ENCODE measurements at regions not wholly inside any gene's neighbourhood (a gene's known extent, or its start where the extent isn't known, plus 50 kb on each side); places are given as distances from the start of the nearest gene placed in this dataset.
A peak's percentile ranks its signal among the peaks of the same experiment; 100 is the strongest.

DNA sequence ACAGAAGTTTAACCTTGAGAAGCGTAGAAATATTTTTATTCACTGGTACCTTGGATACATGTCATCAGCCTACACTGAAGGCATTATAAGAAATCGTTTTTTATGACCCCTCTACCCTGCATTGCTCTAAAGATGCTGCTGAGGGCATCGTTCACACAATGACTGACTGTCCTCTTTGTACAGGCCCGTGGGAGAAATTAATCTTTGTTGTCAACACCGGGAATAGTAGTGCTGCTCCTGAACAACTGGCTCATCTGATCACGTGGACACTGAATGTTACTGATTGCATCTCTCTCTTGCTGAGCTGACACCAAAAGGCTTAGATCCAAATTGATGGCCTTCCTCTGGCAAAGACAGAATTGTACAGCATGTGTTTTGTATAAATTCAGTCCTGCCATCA lies 157.1 kb upstream of the SMLR1 start:
- DNase-seq (ENCODE audit: low read depth in 1 of 2, low spot score in 1 of 2): no peak

DNA sequence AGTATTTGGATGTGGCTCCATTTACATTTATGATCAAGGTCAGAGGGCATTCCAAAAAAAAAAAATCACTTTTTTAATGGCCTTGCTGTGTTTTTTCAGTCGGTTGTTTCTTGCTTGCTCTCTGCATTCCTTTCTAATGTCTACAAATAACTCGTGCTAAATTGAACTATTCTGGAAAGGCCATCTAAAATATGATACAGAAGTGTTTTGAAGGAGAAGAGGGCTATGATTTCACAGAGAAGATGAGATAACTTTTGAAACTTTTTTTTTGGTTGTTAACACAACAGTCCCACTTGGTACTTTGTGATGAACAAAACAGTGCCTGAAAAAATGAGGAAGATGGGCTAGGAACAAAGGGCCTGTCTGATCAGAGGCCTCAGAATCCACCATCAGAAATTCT lies 156.1 kb upstream of the SMLR1 start:
- DNase-seq (ENCODE audit: low read depth in 1 of 2, low spot score in 1 of 2): no peak

DNA sequence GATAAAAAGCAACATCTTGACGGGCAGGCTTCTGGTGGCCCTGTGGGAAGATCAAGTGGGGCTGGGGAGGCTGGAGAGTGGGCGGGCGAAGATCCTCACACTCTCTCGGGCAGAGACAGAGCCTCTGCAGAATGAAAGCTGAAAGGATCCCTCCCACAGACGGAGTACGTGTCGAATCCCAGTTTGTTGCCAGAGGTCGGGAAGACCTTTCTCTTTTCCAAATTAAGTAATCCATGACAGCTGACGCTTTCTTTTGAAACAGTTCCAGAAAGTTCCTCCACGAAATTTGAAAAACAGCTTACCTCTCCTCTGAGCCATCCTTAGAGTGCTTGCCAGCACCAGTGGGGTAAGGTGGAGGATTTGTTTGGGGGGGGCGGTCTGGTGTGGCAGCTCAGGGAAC lies 155.6 kb upstream of the SMLR1 start:
- no peak for DNase-seq (ENCODE audit: low read depth in 1 of 2, low spot score in 1 of 2)

DNA sequence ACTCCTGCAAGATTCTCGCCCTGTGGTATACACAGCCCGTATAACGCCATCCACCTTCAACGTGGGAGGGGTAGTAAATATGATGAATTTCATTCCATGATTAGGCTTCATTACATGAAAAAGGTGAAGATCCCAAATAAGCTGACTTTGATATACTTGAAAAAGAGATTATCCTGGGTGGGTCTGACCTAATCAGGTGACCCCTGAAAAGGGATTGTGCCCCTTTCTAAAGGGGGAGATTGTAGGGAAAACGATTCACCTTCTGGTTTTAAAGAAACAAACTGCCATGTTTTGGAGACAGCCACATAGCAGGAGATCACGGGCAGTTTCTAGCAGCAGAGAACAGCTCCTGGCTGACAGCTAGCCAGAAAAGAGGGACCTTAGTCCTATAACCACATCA lies 155.1 kb upstream of the SMLR1 start:
- no peak for DNase-seq (ENCODE audit: low read depth in 1 of 2, low spot score in 1 of 2)

DNA sequence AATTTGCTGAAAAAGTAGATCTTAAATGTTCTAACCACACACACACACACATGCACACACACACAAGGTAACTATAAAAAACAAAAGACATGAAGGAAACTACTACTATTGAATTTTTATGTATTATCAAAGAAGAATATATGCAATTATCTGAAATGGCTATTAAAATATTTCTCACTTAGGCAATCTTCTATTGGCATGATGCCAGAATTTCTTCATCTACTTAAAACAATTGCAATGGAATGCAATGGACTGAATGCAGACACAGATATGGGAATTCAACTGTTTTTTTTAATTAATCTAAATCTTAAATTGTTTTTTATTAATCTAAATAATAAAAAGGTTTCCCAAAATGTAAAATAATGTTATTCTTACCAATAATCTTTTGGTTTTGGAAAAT lies 152.6 kb upstream of the SMLR1 start:
- no peak for DNase-seq (ENCODE audit: low read depth in 1 of 2, low spot score in 1 of 2)

DNA sequence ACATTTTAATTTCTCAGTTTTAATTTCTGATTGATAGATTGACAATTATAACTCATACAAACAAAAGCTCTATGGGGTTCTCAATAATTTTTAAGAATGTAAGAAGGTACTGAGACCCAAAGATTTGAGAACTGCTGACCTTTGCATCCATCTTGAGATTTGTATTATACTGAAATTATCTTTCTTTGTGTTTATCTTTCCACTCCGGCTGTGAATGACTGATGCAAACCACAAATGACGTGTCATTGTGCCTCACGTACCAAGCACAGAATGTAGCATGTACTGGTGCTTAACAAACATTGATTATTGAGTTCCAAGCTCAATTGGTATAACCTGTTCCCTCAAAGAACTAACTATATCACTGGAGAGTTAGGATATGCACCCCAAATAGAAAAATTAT lies 152.1 kb upstream of the SMLR1 start:
- DNase-seq (ENCODE audit: low read depth in 1 of 2, low spot score in 1 of 2): no peak

DNA sequence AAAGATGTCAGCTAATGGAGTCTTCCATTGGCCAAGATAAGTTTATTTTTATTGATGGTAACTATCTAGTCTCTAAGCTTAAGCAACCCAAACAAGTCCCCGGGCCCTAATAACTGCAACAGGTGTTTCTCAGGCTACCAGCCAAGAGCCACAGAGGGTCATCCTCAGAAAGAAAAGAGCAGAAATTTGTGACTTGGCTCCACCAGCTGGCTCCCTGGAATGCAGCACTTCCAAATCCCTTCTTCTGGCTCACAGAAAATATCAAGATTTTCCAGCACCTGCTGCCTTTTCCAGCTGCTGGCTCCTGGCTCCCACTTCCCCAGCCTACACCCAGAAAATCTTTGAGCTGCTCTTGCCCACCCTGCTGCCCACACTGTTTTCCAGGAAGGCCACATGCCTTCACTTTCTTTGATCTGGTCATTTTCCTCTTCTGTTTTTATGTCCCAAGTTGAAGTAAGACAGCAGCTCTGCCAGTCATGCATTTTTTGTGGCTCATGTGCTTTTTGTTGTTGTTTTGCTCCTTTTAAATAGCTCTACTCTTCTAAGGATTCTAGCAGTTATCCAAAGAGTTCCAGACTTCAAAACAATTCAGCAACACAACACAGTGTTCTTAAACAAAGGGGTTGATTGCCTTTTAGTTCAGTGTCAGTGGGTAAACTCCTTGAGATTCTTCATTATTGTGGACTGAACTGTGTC lies 151.0 kb upstream of the SMLR1 start:
- no peak for DNase-seq (ENCODE audit: low read depth in 1 of 2, low spot score in 1 of 2)

DNA sequence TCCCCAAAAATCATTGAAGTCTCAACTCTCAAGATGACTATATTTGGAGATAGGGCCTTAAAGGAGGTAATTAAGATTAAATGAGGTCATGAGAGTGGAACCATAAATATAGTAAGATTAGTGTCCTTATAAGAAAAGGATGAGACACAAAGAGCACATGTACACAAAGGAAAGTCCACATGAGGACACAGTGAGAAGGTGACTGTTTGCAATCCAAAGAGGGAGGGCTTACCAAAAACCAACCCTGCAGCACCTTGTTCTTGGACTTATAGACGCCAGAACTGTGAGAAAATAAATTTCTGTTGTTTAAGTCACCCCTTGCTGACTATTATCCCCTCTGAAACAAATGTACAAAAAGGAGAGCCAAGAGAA lies 150.4 kb upstream of the SMLR1 start:
- DNase-seq (ENCODE audit: low read depth in 1 of 2, low spot score in 1 of 2): no peak

DNA sequence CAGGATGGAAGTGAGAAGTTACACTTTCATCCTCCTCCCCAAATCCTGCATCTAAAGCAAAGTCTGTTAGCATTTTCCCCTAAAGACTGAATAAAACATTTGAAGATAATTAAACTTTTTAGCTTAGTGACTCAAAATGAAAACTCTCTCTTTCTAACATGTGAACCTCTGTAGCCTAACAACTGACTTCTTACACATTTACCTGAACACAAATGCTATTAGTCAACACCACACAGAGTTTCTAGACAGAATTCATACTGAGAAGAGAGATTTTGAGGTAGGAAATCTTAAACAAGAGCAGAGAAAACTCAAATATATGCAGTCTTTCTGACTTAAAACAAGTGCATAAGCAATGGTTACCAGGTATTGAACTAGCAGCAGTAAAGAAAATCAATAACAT lies 149.9 kb upstream of the SMLR1 start:
- no peak for DNase-seq (ENCODE audit: low read depth in 1 of 2, low spot score in 1 of 2)

DNA sequence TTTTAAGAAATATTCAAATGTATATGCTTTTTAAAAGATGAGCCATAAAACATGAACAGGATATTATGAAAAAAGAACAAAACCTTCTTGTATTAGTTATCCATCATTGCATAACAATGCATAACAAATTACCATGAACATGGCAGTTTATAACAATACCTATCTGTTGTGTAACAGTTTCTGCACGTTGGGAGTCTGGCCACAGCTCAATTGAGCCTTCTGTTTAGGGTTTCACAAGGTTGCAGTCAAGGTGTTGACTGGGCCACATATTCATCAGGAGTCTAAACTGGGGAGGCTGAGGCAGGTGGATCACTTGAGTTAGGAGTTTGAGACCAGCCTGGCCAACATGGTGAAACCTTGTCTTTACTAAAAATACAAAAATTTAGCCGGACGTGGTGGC lies 149.4 kb upstream of the SMLR1 start:
- DNase-seq (ENCODE audit: low read depth in 1 of 2, low spot score in 1 of 2): no peak

DNA sequence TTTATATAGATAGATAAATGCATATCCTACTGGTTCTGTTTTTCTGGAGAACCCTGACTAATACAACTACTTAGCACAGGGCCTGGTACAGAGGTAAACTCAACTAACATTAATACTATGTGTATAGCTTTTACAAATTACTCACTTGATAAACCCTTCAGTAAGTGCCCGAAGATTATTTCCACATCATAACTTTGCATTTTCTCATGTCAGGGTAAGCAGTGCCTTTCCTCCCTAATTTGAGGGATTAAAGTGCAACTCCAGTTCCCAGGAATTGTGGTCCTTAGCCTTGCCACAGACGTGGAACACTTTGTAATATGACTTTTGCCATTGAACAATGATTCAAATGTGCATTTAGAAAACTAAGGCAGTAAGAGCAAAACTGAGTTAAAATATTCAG lies 147.5 kb upstream of the SMLR1 start:
- DNase-seq (ENCODE audit: low read depth in 1 of 2, low spot score in 1 of 2): no peak

DNA sequence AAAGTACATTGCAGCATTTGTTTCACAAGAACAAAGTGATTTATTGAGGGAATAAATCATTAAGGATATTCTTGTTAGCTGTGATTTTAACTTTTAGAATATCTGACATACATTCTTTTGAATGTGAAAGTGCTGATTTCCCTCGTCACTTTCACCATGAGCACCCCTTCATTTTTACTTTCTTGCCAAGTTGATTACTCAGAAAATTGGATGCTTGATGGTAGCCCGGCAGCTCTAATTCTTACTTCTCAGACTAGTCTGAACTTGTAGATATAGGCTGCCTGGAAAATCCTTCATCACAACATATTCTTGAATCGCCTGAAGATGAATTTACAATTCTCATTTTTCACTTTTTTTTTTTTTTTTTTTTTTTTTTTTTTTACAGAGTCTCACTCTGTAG lies 147.1 kb upstream of the SMLR1 start:
- no peak for DNase-seq (ENCODE audit: low read depth in 1 of 2, low spot score in 1 of 2)

DNA sequence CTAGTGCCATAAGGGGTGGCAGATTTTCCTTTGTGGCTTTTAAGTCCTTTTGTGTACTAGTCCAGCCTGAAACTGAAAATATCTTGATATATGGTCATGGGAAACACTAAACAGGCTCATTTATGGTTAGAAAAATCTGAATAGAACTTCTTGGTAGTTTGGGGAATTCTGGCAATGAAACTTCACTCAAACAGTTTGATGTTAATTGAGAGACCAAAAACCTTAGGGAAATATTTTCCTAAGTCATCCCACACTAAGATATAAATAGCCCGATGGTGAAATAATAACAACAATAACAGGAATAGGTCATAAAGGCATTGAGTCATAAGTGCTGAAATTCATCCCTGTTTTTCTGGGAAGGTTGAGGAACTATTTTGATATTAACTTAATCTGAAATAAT lies 146.2 kb upstream of the SMLR1 start:
- DNase-seq (ENCODE audit: low read depth in 1 of 2, low spot score in 1 of 2): no peak

DNA sequence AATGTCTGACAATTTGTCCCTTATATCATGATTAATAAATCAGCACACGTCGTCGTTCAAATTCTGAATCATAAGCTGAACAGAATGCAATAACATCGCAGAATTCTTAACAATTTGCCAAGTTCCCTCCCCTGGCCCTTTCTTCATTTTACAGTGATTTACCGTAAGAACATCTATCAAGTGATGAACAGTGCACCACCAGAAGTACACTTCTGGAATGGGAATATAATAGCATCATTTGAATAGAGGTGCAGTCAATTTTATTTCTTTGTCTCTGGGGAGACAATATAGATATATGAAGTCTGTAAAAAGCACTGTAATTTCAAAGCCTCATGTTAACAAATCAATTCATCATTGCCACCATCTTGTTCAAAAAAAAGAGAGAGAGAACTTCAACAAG lies 145.1 kb upstream of the SMLR1 start:
- DNase-seq (ENCODE audit: low read depth in 1 of 2, low spot score in 1 of 2): no peak

DNA sequence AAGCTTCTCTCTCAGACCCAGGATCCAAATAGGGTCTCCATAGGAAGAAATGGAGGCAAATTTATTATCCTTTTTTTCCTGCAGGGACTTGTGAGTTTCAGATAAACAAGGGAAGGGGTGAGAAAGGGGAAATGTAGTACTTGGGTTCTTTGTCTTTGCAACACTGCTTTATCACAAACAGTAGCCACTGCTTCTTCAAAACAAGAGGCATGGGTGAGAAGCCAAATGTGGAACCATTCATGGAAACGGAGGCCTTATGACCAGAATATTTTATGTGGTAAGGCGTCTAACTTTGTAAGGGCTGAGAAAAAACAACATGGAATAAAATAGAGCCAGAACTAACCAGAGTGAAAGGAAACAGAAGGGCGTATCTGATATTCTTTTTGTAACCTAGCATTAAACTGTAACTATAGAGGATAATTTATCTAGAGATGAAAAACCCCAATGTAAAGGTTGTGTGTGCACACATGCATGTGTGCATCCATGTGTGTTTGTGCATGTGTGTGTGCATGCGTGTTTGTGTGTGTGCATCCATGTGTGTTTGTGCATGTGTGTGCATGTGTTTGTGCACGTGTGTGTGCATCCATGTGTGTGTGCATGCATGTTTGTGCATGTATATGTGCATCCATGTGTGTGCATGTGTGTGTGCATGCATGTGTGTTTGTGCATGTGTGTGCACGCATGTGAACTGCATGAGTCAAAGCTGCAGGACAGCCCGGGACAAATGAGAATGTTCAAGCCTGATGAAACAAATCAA lies 143.3 kb upstream of the SMLR1 start:
- DNase-seq (ENCODE audit: low read depth in 1 of 2, low spot score in 1 of 2): no peak

DNA sequence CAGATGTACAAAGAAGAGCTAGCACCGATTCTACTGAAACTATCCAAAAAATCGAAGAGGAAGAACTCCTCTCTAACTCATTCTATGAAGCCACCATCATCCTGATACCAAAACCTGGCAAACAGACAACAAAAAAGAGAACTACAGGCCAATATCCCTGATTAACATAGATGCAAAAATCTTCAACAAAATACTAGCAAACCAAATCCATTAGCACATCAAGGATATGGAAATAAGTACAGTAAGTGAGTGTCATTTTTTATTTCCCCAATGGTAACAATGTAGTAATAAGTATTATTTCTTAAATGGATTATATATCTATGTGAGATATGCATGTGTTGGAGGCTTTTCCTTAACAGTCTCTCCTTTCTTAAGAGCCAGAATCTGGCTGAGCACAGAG lies 134.5 kb upstream of the SMLR1 start:
- DNase-seq (ENCODE audit: low read depth in 1 of 2, low spot score in 1 of 2): no peak

DNA sequence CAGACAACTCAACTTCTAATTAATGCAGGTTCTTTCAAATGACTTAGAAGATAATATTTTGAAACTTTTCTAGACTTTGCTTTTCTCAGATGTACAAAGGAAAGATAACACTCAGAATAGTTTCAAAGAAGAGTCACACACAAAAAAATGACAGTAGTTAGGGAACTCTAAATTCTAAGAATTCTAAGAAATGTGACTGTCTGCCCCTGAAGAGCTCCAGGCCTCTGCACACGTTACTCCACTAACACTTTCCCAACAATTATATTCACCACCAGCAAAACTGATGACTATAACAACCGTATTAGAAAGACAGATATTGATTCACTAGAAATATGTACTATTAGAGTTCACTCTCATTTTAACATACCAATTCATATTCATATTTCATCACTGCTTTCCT lies 133.3 kb upstream of the SMLR1 start:
- DNase-seq (ENCODE audit: low read depth in 1 of 2, low spot score in 1 of 2): no peak

DNA sequence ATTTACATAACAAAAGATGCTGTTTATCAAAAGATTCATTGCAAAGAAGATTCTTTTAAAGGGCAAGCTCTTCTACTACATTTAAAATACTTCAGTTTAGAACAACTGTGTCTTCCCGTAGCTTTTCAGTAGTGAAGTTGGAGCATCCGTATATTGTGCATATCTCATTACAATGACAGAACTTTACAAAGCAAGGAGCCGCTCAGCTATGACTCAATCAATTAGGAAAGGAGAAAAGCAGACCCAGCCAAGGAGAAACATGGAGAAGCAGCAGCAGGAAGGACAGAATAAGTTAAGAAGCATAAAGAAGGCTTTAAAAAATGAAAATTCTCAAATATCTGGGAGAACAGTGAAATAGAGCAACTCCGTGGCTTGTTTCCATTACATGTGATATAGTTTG lies 132.6 kb upstream of the SMLR1 start:
- no peak for DNase-seq (ENCODE audit: low read depth in 1 of 2, low spot score in 1 of 2)

DNA sequence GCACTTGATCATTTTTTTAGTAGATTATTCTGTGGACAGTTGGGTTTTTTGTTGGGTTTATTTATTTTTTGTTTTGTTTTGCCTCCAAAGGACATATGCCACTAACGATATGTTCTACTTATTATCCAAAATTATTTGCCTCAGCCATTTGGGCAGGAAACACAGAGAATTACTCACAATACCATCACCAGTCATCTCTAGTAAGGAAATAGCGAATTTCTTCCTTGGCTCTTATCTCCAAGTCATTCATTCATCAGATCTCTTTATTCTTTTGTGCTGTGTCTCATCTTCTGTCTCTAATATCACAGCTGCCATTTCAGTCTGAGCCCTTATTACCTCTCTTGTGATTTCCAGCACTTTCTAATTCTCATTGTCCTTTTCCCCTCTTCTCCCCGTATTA lies 130.4 kb upstream of the SMLR1 start:
- DNase-seq (ENCODE audit: low read depth in 1 of 2, low spot score in 1 of 2): no peak

DNA sequence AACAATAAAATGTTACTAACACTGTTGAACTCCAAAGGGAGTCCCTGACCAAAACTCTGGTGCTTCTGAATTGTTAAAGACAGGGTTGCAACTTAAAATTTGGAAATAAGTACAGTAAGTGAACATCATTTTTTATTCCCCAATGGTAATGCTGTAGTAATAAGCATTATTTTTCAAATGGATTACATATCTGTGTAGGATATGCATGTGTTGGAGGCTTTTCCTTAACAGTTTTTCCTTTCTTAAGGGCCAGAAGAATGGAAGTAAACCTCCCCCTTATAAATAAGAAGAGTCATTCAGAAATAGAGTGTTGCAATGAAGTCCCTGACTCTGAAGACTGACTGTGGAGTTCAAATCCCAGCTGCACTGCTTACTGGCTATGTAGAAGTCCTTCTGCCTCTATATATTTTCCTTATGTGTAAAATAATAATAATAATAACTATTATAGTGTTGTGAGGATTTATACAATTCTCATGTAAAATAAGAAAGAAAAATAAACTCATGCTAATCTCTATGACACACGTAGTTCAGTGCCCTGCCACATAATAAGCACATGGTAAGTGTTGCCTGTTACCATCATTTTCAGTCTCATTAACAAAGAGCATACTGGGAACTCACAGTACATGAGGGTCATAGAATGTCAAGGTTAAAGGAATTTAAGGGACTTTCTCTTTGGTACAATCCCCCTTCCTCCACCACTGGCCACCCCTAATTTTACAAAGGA lies 129.8 kb upstream of the SMLR1 start:
- no peak for DNase-seq (ENCODE audit: low read depth in 1 of 2, low spot score in 1 of 2)

DNA sequence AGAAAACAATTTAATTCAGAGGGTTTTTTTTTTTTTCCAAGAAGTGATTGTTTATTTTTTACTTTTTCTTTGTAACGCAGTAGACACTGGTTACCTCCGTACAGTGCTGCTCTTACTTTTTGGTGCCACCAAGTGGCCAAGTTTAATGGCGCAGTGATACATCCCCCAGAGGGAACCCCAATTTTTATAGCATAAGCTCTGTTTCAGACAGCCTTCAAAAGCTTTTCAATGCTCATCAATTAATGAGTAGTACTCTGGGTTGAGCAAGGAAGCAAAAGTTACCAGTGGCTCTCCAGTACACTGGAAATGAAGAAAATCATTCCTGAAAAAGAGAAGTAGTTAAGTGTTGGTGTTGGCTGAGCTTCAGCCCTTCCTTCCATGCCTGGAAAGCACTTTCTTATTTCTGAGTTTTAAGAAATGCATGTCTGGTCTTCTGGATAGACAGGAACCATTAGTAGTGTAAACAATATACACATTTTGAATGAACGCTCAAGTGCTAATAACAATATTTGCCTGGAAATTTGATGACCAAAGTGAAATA lies 129.1 kb upstream of the SMLR1 start:
- peak; percentile 31 to 33 for DNase-seq (ENCODE audit: low read depth in 1 of 2, low spot score in 1 of 2)

DNA sequence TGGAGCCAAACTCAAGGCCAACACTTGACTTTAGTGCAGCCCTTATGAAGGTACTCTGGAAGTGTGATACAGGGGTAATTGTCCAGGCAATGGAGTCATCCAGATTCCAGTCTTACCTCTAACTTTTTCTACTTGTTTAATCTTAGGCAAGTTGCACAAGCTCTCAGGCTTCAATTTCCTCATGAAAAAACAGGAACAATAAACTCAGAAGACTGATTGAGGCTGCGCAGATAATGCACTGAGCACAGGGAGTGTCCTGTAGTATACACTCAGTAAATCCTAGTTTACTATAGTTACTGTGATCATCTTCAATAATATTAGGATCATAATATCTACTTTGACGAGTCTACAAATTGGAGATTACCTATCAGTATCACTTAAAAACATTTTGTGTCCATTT lies 127.5 kb upstream of the SMLR1 start:
- DNase-seq (ENCODE audit: low read depth in 1 of 2, low spot score in 1 of 2): no peak

Data from stimulated activated CD4-positive, alpha-beta T cell treated with anti-CD3 and anti-CD28 coated beads, Interleukin-15, amount 100 ng/mL, for 1 hour (primary cell).